Right cardiac atrium (tissue), 5 donors: ENCODE measurements at regions not wholly inside any gene's neighbourhood (a gene's known extent, or its start where the extent isn't known, plus 50 kb on each side); places are given as distances from the start of the nearest gene placed in this dataset.

Experiments used
- ATAC-seq, 2 donors: fragments of 200-7000 bp; cut with Tn5 transposase; one replicate each; pipeline versions ENCODE4 v1.8.0 to v1.9.1; 2020; ENCODE audit warnings: moderate library complexity in 2 of 2, mild to moderate bottlenecking in 1 of 2
- DNase-seq, 3 donors: peaks; one replicate each; pipeline ENCODE4 v3.0.0-alpha.2; 2020
- H3K27ac ChIP-seq: one replicate; pipeline ENCODE4 v1.5.1; 2013; ENCODE audit warnings: mild to moderate bottlenecking, low read length, control low read depth, moderate library complexity
- H3K27me3 ChIP-seq: one replicate; pipeline ENCODE4 v1.6.1; 2013; ENCODE audit not compliant: control insufficient read depth, insufficient read depth
- H3K4me1 ChIP-seq: one replicate; pipeline ENCODE4 v1.6.1; 2013; ENCODE audit warnings: low read length; ENCODE audit not compliant: control insufficient read depth, insufficient read depth
- H3K4me3 ChIP-seq: one replicate; pipeline ENCODE4 v1.5.1; 2013; ENCODE audit warnings: low read length, control low read depth
- H3K9me3 ChIP-seq: one replicate; pipeline ENCODE4 v1.6.1; 2013; ENCODE audit warnings: low read length; ENCODE audit not compliant: control insufficient read depth
- WGBS: extraction: QIAGEN DNeasy Blood & Tissue Kit; methylation state at CpG from one replicate; pipeline ENCODE4 v1.1.7; 2013; 5-methylcytosine and 5-hydroxymethylcytosine counted together
- intact Hi-C, 4 donors: fragments of 100-400 bp; cut with DNase I; formaldehyde crosslinking; loops; one replicate each; pipeline versions ENCODE4 v1.11.0 to v1.14.0; 2022 to 2023
- donor health status: healthy with polysubstance abuse.
- donor health status: DM: no; HTN: yes; CAD: no.
- donor health status: DM: no; HTN: no; CAD: no.
- donor health status: DM: no; HTN: yes; CAD: no; lungs with severe emphysema.
- donor health status: DM: yes; HTN: yes; CAD: no.

- peak in 2 of 3 donors; percentile 20 to 64 for DNase-seq
- H3K9me3 ChIP-seq, result no peaks in the 10 kb centered on the region
- peak; percentile 49 to 78 for ATAC-seq
- peak overlapping the region; percentile 28 for H3K27ac ChIP-seq
- intact Hi-C loops, result no loop called here
- H3K4me1 ChIP-seq, result no peaks in the 10 kb centered on the region
- 48% methylated on average over 10 of the region's 10 CpGs for WGBS
- no peak overlapping the region for H3K4me3 ChIP-seq
- H3K27me3 ChIP-seq, result no peaks in the 10 kb centered on the region
Measured at GRCh38 chr3:186427627-186428281, 65.7 kb upstream of the DGKG start.

- Histone ChIP-seq H3K27ac (no peak overlapping the region), H3K4me1 (no peaks in the 10 kb centered on the region), H3K9me3 (no peaks in the 10 kb centered on the region), H3K27me3 (no peaks in the 10 kb centered on the region), H3K4me3 (no peak overlapping the region)
- 71% methylated on average over 10 of the region's 10 CpGs for WGBS
- no peak for DNase-seq
- intact Hi-C loops, result no loop called here
- peak in 1 of 2 donors; percentile 22 for ATAC-seq
Measured at GRCh38 chr3:186425788-186426730, 64.0 kb upstream of the DGKG start.

GRCh38 chr3:186421946-186422345 lies 59.9 kb upstream of the DGKG start:
- ATAC-seq, result no peak
- Histone ChIP-seq H3K4me3 (no peak overlapping the region), H3K9me3 (no peaks in the 10 kb centered on the region), H3K27ac (no peak overlapping the region), H3K27me3 (no peaks in the 10 kb centered on the region), H3K4me1 (no peaks in the 10 kb centered on the region)
- intact Hi-C loops, result no loop called here
- no peak for DNase-seq

- no peak for DNase-seq
- 41% methylated on average over 6 of the region's 6 CpGs for WGBS
- no peaks in the 10 kb centered on the region for H3K27me3 ChIP-seq
- H3K9me3 ChIP-seq, result no peaks in the 10 kb centered on the region
- no peak overlapping the region for H3K27ac ChIP-seq
- peaks cover 2% of the 10 kb centered on the region for H3K4me1 ChIP-seq
- no peak overlapping the region for H3K4me3 ChIP-seq
- ATAC-seq, result no peak
- intact Hi-C loops, result no loop called here
Measured at GRCh38 chr3:186418671-186419145, 56.7 kb upstream of the DGKG start.

DNA sequence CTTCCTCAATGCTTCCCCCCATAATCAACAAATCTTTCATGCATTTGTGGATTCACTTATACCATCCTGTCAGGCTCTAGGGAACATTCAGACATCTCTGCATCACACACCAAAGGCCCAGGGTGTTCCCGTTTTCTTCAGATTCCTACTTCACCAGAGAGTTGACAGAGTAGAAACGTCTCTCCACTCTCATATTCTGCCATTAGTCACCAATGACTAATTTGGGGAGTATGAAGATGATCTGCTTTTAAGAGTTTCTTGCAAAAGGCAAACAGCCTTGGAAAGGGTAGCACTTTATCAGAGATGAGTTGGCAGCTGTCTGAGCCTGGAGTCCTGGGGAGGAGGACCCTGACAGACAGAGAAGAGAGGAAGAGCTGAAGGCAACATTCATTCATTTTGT lies 55.8 kb upstream of the DGKG start:
- DNase-seq, result no peak
- H3K27me3 ChIP-seq, result no peaks in the 10 kb centered on the region
- peaks cover 2% of the 10 kb centered on the region for H3K4me1 ChIP-seq
- intact Hi-C loops, result no loop called here
- H3K9me3 ChIP-seq, result no peaks in the 10 kb centered on the region
- no peak for ATAC-seq
- H3K4me3 ChIP-seq, result no peak overlapping the region
- 49% methylated on average over 2 of the region's 2 CpGs for WGBS
- no peak overlapping the region for H3K27ac ChIP-seq

DNA sequence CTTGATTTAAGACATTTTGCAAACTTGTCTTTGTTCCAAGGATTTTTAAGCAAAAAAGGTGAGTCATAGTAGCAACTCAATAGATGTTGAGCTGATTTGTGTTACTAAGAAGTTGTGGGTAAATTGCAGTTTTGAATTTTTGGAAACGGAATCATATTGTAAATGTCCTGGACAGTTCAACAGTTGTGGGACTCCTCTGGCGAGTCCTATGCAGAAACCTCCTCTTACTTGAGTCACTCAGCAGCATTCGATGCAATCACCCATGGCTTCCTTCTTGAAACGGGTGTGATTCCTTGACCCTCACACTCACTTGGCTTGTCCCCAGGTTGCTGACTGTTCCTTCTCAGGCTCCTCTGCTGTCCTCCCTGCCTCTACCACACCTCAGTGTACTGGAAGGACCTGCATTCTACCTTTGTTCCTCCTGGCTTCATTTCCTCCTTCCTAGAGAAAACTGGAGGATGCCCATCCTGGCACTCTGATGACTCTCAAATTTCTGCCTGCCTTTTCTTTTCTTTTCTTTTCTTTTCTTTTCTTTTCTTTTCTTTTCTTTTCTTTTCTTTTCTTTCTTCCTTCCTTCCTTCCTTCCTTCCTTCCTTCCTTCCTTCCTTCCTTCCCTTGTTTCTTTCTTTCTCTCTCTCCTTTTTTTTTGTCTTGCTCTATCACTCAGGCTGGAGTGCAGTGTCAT lies 52.8 kb upstream of the DGKG start:
- no peak overlapping the region for H3K4me3 ChIP-seq
- no peaks in the 10 kb centered on the region for H3K27me3 ChIP-seq
- 51% methylated on average over 4 of the region's 4 CpGs for whole genome bisulfite sequencing
- H3K9me3 ChIP-seq, result no peaks in the 10 kb centered on the region
- no peak overlapping the region for H3K27ac ChIP-seq
- H3K4me1 ChIP-seq, result peaks cover 2% of the 10 kb centered on the region
- DNase-seq (no peak), ATAC-seq (no peak)
- intact Hi-C loops, result no loop called here

DNA sequence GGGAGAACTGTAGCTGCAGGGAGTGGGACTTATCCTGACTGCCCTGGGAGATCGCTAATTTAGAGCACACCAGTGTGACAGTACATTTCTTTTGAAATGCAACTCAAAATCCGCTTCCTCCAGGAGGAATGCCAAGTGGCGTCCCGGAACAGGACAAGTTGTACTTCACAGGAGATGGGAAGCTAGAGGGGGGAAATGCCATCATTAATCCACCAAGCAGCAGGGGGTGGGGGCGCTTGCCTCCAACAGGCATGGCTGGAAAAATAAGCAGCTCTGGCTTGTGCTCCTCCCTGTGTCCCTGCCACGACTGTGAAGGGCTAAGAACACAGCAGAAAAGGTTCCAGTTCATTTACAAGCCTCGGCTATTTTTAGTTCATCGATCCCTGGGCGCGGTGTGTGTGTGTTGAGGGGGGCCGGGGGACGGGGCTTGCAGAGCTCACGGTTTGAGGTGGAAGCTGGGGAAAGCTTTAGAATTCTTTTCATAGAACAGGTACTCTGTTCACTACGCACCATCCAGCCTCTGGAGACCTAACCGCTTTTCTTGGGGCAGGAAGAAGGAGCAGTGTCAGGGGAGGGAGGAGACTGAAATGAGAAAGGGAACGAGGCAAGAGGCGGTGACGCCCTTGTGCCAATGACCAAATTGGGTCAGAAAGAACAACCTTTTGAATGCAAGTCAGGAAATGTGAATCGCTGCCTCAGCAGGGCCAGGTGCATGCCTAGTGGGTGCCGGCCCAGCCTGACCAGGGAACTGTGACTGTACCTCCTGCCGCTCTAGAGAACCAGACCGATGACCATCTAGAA lies 51.8 kb upstream of the DGKG start:
- ATAC-seq, result peak; percentile 78 to 86
- no peaks in the 10 kb centered on the region for H3K27me3 ChIP-seq
- no peaks in the 10 kb centered on the region for H3K9me3 ChIP-seq
- H3K4me1 ChIP-seq, result peaks cover 2% of the 10 kb centered on the region
- DNase-seq, result peak; percentile 58 to 86 (median 63)
- peak overlapping the region; percentile 30 for H3K4me3 ChIP-seq
- H3K27ac ChIP-seq, result peak overlapping the region; percentile 82
- intact Hi-C loops, result no loop called here
- 8% methylated on average over 22 of the region's 22 CpGs for WGBS

DNA sequence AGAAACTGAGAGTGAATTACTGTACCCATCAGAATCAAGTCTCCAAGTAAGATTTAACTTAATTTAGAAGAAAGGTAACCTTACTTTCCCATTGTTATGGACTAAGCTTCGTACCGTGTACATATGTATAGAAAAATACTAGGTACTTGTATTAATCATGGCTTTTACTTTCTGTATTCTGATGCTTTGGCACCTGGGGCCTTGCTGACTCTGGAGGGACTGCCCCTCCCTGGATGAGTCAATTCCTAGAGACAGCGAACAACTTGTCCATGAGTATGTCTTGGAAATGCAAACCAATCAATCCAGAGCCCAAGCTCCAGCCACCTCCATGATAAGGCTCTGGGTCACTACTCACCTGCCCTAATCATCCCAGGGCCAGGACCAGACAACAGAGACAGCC lies 50.0 kb upstream of the DGKG start:
- no peaks in the 10 kb centered on the region for H3K27me3 ChIP-seq
- DNase-seq, result no peak
- H3K4me3 ChIP-seq, result no peak overlapping the region
- no peaks in the 10 kb centered on the region for H3K9me3 ChIP-seq
- H3K27ac ChIP-seq, result no peak overlapping the region
- intact Hi-C loops, result no loop called here
- WGBS, result 92% methylated on average over 3 of the region's 3 CpGs
- no peak for ATAC-seq
- H3K4me1 ChIP-seq, result peaks cover 2% of the 10 kb centered on the region
